ENCODE measurements at regions not wholly inside any gene's neighbourhood (a gene's known extent, or its start where the extent isn't known, plus 50 kb on each side); places are given as distances from the start of the nearest gene placed in this dataset.

DNA sequence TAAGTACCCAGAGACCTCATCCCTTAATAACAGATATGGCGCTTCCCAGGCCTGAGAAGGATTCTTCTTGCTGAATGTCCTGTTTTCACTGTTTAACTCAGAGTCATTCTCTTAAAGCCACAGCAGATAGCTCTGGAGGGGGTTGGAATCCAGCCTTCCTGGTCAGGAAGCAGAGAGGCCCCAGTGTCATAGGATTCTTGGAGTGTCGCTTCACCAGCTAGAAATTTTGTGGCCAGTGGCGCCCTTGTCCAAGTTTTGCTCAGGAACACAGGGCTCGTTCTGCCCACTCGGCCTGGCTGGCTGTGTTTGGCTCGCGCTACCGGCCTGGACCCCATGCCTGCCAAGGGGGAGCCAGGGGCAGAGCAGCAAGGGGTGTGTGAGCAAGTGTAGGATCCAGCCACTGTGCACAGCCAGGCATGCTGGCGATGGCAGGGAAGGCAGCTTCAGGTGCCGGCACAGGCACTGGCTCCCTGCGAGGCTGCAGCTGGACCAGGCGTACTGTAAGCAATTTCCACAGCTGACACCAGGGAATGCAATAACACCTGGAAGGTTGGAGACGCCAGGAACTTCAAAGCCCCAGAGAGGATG, 214.8 kb upstream of the SESN3 start:
- TF ChIP-seq, protein P1, sequence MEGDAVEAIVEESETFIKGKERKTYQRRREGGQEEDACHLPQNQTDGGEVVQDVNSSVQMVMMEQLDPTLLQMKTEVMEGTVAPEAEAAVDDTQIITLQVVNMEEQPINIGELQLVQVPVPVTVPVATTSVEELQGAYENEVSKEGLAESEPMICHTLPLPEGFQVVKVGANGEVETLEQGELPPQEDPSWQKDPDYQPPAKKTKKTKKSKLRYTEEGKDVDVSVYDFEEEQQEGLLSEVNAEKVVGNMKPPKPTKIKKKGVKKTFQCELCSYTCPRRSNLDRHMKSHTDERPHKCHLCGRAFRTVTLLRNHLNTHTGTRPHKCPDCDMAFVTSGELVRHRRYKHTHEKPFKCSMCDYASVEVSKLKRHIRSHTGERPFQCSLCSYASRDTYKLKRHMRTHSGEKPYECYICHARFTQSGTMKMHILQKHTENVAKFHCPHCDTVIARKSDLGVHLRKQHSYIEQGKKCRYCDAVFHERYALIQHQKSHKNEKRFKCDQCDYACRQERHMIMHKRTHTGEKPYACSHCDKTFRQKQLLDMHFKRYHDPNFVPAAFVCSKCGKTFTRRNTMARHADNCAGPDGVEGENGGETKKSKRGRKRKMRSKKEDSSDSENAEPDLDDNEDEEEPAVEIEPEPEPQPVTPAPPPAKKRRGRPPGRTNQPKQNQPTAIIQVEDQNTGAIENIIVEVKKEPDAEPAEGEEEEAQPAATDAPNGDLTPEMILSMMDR (IDR thresholded peaks at IDR 0.05): no peak
- no peak for DNase-seq
- Mint-ChIP-seq H3K36me3 (ENCODE audit: low read depth) (no peaks in the 10 kb centered on the region), H3K4me1 (ENCODE audit: low read depth) (no peaks in the 10 kb centered on the region), H3K27ac (no peak overlapping the region), H3K4me3 (no peak overlapping the region), H3K9me3 (peaks cover 21% of the 10 kb centered on the region), H3K27me3 (ENCODE audit: insufficient read depth) (no peaks in the 10 kb centered on the region; the same call in none of the 2 replicates)

DNA sequence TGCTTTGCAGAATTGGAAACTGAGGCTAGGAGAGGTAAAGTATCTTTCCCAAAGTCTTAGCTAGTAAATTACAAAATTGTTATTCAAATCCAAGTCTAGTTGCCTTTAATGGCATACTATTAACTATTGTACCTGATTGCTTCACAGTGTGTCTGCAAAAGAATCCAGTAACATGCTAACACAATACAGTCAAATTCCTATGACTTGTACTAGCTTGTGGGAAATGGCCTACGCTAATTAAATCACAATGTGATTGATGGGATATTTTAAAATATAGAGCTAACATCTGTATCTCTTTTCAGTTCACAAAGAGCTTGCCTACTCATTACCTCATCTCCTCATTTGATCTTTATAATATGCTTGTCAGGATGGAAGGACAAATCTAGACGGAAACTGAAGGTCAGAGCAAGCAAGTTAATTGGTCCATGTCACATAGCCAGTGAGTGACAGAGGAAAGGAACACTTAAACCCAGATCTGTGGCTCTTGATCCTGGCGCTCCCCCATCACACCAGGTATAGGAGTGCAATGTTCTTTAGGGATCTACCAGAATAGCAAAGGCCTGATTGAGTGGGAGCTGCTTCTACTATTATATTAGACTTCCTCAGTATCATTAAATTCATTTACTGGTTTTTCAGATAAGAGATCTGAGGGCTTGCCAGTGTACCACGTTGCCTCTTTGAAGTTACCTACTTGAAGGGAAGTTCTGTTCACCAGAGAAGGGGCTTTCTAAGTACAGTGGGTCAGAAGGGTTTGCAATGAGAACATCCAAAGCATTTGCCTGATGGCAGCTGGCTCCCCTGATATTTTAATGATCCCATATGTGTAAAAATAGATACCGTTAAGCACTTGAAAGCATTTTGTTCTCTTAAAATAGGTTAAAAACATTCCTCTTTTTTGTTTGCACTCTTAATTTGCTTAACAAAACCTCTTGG, 213.6 kb upstream of the SESN3 start:
- Mint-ChIP-seq H3K36me3 (ENCODE audit: low read depth) (no peaks in the 10 kb centered on the region), H3K4me3 (no peak overlapping the region), H3K27ac (no peak overlapping the region), H3K27me3 (ENCODE audit: insufficient read depth) (no peaks in the 10 kb centered on the region; the same call in none of the 2 replicates), H3K4me1 (ENCODE audit: low read depth) (no peaks in the 10 kb centered on the region), H3K9me3 (peaks cover 21% of the 10 kb centered on the region)
- TF ChIP-seq, protein P1 (IDR thresholded peaks at IDR 0.05): no peak
- DNase-seq: no peak

DNA sequence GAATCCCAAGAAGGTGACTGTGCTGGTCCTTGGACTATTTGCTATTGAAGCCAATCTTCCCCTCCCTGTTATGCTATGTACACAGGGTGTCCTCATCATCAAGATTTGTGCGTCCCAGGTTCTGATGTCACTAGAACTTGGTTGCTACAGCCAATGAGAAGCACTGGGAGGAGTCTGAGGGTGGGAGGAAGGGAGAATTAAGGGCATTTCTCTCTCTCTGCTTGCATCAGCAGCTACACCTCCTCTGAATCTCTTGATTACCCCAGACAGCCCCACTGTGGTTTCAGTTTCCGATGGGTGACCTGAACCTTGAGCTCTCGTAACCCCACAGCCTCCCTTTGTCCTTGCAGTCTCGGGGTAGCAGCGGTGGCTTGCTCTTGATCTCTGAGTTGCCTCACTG, 212.4 kb upstream of the SESN3 start:
- no peak for DNase-seq
- Mint-ChIP-seq H3K27me3 (ENCODE audit: insufficient read depth) (no peaks in the 10 kb centered on the region; the same call in none of the 2 replicates), H3K27ac (no peak overlapping the region), H3K4me1 (ENCODE audit: low read depth) (no peaks in the 10 kb centered on the region), H3K4me3 (no peak overlapping the region), H3K9me3 (peaks cover 21% of the 10 kb centered on the region), H3K36me3 (ENCODE audit: low read depth) (no peaks in the 10 kb centered on the region)
- TF ChIP-seq, protein P1 (IDR thresholded peaks at IDR 0.05): no peak

DNA sequence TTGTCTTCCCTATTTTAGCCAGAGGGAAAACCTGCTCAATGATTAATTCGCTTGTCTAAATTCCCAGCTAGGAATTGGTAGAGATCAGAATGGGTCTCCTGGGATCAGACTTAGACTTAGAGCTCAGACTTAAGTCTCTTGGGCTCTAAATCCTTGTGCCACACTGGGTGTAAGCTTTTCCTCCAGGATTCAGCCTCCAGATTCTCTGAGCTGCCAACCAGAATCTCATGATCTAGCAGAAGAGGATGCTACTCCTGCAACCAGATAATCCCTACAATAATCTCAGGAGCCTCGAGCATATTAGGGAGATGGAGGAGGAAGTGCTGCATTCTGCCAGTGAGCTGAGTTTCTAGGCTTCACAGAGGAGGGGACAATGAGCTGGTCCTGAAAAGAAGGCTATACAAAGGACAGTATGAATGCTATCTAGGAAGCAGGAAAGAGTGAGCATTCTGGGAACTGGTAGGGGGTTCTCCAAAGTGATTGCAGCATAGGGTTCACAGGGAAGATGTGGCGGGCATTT, 211.6 kb upstream of the SESN3 start:
- TF ChIP-seq, protein P1 (IDR thresholded peaks at IDR 0.05): no peak
- Mint-ChIP-seq H3K4me3 (no peak overlapping the region), H3K36me3 (ENCODE audit: low read depth) (no peaks in the 10 kb centered on the region), H3K27me3 (ENCODE audit: insufficient read depth) (no peaks in the 10 kb centered on the region; the same call in none of the 2 replicates), H3K9me3 (peaks cover 14% of the 10 kb centered on the region), H3K27ac (no peak overlapping the region), H3K4me1 (ENCODE audit: low read depth) (no peaks in the 10 kb centered on the region)
- DNase-seq: no peak

DNA sequence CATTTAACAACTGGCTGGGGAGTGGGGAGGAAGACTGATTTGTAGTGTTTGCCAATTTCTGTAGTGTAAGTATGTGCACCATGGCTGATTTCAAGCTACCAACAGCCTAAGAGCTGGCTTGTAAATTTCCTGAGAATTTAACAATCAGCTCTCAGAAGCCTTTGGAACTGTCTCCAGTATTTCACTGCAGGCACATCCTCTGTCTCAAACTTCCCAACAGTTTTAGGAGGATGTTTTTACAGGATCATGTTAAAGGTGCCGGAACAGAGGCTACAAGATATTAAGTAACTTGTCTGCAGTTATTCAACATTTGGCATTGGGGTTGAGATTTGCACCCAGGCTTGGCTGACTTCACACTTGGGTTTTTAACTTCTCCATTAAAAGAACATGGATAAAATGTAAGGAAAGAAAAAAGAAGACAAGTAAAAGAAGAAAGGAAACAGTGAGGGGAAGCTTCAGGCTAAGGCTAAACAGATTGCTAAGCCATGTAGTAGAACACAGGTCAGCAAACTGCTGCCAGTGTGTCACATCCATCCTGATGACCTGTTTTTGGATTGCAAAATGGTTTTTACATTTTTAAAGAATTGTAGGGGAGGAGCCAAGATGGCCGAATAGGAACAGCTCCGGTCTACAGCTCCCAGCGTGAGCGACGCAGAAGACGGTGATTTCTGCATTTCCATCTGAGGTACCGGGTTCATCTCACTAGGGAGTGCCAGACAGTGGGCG, 204.8 kb upstream of the SESN3 start:
- 0 out of 2 replicates have a peak, but pooled peaks cover 5% of the 10 kb centered on the region for H3K36me3 Mint-ChIP-seq (ENCODE audit: low read depth)
- no peak overlapping the region for H3K27ac Mint-ChIP-seq
- no peaks in the 10 kb centered on the region for H3K4me1 Mint-ChIP-seq (ENCODE audit: low read depth)
- H3K27me3 Mint-ChIP-seq (ENCODE audit: insufficient read depth): no peaks in the 10 kb centered on the region
- H3K9me3 Mint-ChIP-seq: peaks cover 11% of the 10 kb centered on the region; the same call in 1 of the 2 replicates
- TF ChIP-seq, protein P1 (IDR thresholded peaks at IDR 0.05): no peak
- no peak overlapping the region for H3K4me3 Mint-ChIP-seq
- DNase-seq: no peak

All from HFFc6 (cell line).